Stomach (tissue), 8 donors: ENCODE measurements at regions not wholly inside any gene's neighbourhood (a gene's known extent, or its start where the extent isn't known, plus 50 kb on each side); places are given as distances from the start of the nearest gene placed in this dataset.
"Not testable (repeated sequence)": the region's sequence is repeated elsewhere in the genome, so short reads cannot be mapped to it uniquely, and the experiment has no call there.

Experiments
- DNase-seq, 2 donors: peaks; one replicate each; pipeline versions ENCODE4 v3.0.0 to v3.0.0-alpha.2; 2013 to 2019
- H3K27ac ChIP-seq, 5 donors: fragments of 200-600 bp in 4 of 5; sonication (generic) in 4 of 5; one replicate each; pipeline ENCODE4 v1.5.1; 2013 to 2019; ENCODE audit warnings: mild to moderate bottlenecking in 1 of 5, moderate library complexity in 1 of 5
- H3K27me3 ChIP-seq, 3 donors: fragments of 200-600 bp; sonication (generic); one replicate each; pipeline ENCODE4 v1.5.1; 2017 to 2019; ENCODE audit warnings: mixed run types in 1 of 3
- H3K36me3 ChIP-seq, 4 donors: fragments of 200-600 bp; sonication (generic); 1 replicate in 3 of 4; 2 replicates in 1 of 4; pipeline ENCODE4 v1.5.1; 2016 to 2019
- H3K4me1 ChIP-seq, 4 donors: fragments of 200-600 bp; sonication (generic); one replicate each; pipeline ENCODE4 v1.5.1; 2016 to 2019
- H3K4me3 ChIP-seq, 4 donors: fragments of 200-600 bp; sonication (generic) in 3 of 4; one replicate each; pipeline ENCODE4 v1.5.1; 2016 to 2019; ENCODE audit warnings: mild to moderate bottlenecking in 1 of 4
- H3K9me3 ChIP-seq, 4 donors: fragments of 200-600 bp; sonication (generic); one replicate each; pipeline ENCODE4 v1.5.1; 2016 to 2019
- EP300 ChIP-seq: sonication (generic); formaldehyde crosslinking; IDR thresholded peaks from one replicate; pipeline ENCODE4 v1.6.1; 2017; ENCODE audit warnings: antibody characterized with exemption
- POLR2A ChIP-seq, 4 donors: fragments of 450-650 bp; IDR thresholded peaks; one replicate each; pipeline ENCODE4 v1.6.1; 2016; ENCODE audit warnings: antibody characterized with exemption in 4 of 4, control low read depth in 2 of 4, mild to moderate bottlenecking in 1 of 4, moderate library complexity in 1 of 4
- POLR2AphosphoS5 ChIP-seq, 3 donors: sonication (generic); formaldehyde crosslinking; IDR thresholded peaks; one replicate each; pipeline ENCODE4 v1.6.1; 2016; ENCODE audit warnings: antibody characterized with exemption in 3 of 3
- WGBS, 5 donors: extraction: QIAGEN DNeasy Blood & Tissue Kit in 3 of 5; methylation state at CpG; one replicate each; pipeline versions ENCODE4 v1.1.5 to v1.1.7; 2013 to 2018; 5-methylcytosine and 5-hydroxymethylcytosine counted together
- intact Hi-C: fragments of 100-400 bp; cut with DNase I; formaldehyde crosslinking; loops from one replicate; pipeline ENCODE4 v1.15.1; 2023; ENCODE audit warnings: low total_unique reads
- TF ChIP-seq, protein P1 (sequence below), 7 experiments: fragments of 450-650 bp in 4 of 7; fragments of 200-600 bp in 3 of 7; sonication (generic) in 3 of 7; IDR thresholded peaks; one replicate each; pipeline ENCODE4 v1.5.1; 2016 to 2019; ENCODE audit warnings: antibody characterized with exemption in 7 of 7, control low read depth in 2 of 7, mild to moderate bottlenecking in 1 of 7
- donor health status: healthy with polysubstance abuse.
- donor health status: Bipolar disorder and iron deficiency.
- donor health status: healthy.

DNA sequence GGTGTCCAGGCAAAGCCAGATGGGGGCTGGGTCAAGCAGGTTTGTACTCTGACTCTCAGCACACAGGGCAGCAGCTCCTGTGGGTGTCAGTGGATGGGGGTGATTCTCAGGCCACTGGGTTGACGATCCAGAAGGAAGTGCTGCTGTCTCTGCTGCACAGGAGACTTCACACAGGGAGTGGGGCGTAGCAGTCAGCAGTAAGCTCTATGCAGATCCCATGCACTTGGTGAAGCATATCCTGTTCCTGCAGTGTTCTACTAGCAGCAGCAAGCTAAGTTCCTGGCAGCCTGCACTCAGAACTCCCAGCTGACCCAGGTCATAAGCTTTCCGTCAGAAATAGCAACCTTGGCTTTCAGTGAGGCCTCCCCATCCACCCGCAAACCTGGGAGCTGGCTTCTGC lies 117.6 kb upstream of the NDST3 start:
- intact Hi-C loops, result no loop called here
- TF ChIP-seq EP300 (no peak), POLR2A (IDR thresholded peaks at IDR 0.05) (no peak), POLR2AphosphoS5 (IDR thresholded peaks at IDR 0.05) (no peak)
- TF ChIP-seq, protein P1, sequence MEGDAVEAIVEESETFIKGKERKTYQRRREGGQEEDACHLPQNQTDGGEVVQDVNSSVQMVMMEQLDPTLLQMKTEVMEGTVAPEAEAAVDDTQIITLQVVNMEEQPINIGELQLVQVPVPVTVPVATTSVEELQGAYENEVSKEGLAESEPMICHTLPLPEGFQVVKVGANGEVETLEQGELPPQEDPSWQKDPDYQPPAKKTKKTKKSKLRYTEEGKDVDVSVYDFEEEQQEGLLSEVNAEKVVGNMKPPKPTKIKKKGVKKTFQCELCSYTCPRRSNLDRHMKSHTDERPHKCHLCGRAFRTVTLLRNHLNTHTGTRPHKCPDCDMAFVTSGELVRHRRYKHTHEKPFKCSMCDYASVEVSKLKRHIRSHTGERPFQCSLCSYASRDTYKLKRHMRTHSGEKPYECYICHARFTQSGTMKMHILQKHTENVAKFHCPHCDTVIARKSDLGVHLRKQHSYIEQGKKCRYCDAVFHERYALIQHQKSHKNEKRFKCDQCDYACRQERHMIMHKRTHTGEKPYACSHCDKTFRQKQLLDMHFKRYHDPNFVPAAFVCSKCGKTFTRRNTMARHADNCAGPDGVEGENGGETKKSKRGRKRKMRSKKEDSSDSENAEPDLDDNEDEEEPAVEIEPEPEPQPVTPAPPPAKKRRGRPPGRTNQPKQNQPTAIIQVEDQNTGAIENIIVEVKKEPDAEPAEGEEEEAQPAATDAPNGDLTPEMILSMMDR (IDR thresholded peaks at IDR 0.05), result no peak
- H3K9me3 ChIP-seq, result no peaks in the 10 kb centered on the region
- H3K4me1 ChIP-seq, result no peaks in the 10 kb centered on the region
- H3K27me3 ChIP-seq, result no peaks in the 10 kb centered on the region
- WGBS, 5 donors, result 87 to 96% (median 92%) methylated on average over 3 to 4 of the region's 4 CpGs
- no peak overlapping the region for H3K27ac ChIP-seq
- H3K36me3 ChIP-seq, result no peaks in the 10 kb centered on the region
- no peak overlapping the region for H3K4me3 ChIP-seq
- no peak for DNase-seq

DNA sequence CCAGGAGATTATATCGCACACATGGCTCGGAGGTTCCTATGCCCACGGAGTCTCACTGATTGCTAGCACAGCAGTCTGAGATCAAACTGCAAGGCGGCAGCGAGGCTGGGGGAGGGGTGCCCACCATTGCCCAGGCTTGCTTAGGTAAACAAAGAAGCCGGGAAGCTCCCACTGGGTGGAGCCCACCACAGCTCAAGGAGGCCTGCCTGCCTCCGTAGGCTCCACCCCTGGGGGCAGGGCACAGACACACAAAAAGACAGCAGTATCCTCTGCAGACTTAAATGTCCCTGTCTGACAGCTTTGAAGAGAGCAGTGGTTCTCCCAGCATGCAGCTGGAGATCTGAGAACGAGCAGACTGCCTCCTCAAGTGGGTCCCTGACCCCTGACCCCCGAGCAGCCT lies 112.0 kb upstream of the NDST3 start:
- intact Hi-C loops, H3K4me3 ChIP-seq, H3K4me1 ChIP-seq, H3K27me3 ChIP-seq, H3K36me3 ChIP-seq, H3K27ac ChIP-seq, DNase-seq, H3K9me3 ChIP-seq: not testable (repeated sequence)
- 62 to 79% (median 78%) methylated on average over 7 to 9 of the region's 9 CpGs for WGBS, 5 donors

DNA sequence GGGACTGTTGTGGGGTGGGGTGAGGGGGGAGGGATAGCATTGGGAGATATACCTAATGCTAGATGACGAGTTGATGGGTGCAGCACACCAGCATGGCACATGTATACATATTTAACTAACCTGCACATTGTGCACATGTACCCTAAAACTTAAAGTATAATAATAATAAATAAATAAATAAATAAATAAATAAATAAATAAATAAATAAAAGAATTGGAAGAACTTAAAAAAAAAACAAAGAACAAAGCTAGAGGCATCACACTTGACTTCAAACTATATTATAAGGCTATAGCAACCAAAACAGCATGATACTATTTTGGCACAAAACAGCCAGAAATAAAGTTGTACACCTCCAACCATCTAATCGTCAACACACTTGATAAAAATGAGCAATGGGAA lies 106.5 kb upstream of the NDST3 start:
- H3K27me3 ChIP-seq, DNase-seq, intact Hi-C loops, H3K4me3 ChIP-seq, H3K36me3 ChIP-seq, H3K4me1 ChIP-seq, H3K27ac ChIP-seq, H3K9me3 ChIP-seq: not testable (repeated sequence)
- 87 to 97% (median 88%) methylated on average over 2 of the region's 2 CpGs for WGBS, 5 donors

DNA sequence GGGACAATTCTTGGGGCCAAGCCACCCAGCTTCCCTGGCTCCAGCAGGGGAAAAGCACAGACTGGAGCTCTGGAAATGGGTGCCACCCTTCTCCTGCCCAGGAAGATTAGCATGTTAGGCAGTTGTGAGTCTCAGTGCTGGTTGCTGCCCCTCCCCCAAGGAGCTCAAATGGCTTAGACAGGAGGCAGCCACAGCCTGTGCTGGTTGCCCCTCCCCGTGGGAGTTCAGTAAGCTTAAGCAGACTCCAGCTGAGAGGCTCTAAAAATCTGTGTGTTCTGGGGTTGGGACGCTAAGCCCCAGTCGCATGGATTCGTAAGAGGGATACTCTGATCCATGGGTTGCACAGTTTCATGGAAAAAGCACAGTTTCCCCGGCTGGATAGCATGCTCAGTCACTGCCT lies 92.7 kb upstream of the NDST3 start:
- Histone ChIP-seq H3K27ac (no peak overlapping the region), H3K36me3 (no peaks in the 10 kb centered on the region), H3K9me3 (peaks cover 0 to 9% (median 6%) of the 10 kb centered on the region in 4 donors), H3K4me1 (no peaks in the 10 kb centered on the region), H3K27me3 (no peaks in the 10 kb centered on the region), H3K4me3 (no peak overlapping the region)
- no peak for TF ChIP-seq EP300
- TF ChIP-seq POLR2A (IDR thresholded peaks at IDR 0.05), result no peak
- TF ChIP-seq, protein P1 (IDR thresholded peaks at IDR 0.05), result no peak
- no peak for TF ChIP-seq POLR2AphosphoS5 (IDR thresholded peaks at IDR 0.05)
- intact Hi-C loops, result no loop called here
- DNase-seq, result no peak
- 63 to 68% (median 66%) methylated on average over 5 of the region's 5 CpGs for WGBS, 5 donors

DNA sequence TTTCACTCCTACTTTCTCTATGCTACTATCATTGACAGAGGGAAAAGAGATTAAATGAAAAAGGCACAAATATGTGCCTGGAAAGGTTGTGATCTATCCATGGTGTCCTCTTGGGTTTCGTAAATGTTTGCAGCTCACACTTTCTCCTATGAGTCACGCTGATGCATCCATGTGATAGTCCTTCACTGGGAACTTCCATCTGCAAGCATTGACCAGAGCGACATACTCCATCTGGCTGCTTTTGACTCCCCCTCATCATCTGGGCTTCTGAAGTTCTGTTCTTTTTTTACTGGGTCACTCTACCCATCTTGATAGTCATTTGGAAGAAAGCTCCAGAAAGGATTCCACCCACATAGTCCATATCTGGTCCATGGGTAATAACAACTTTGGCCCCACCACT lies 84.7 kb upstream of the NDST3 start:
- Histone ChIP-seq H3K4me1 (no peaks in the 10 kb centered on the region), H3K27me3 (no peaks in the 10 kb centered on the region), H3K4me3 (no peak overlapping the region), H3K36me3 (no peaks in the 10 kb centered on the region), H3K27ac (no peak overlapping the region), H3K9me3 (no peaks in the 10 kb centered on the region)
- whole genome bisulfite sequencing, 5 donors, result 58 to 77% (median 66%) methylated on average over 3 of the region's 3 CpGs
- intact Hi-C loops, result no loop called here
- TF ChIP-seq POLR2AphosphoS5 (IDR thresholded peaks at IDR 0.05) (no peak), POLR2A (IDR thresholded peaks at IDR 0.05) (no peak), EP300 (no peak)
- TF ChIP-seq, protein P1 (IDR thresholded peaks at IDR 0.05), result no peak
- DNase-seq, result no peak

DNA sequence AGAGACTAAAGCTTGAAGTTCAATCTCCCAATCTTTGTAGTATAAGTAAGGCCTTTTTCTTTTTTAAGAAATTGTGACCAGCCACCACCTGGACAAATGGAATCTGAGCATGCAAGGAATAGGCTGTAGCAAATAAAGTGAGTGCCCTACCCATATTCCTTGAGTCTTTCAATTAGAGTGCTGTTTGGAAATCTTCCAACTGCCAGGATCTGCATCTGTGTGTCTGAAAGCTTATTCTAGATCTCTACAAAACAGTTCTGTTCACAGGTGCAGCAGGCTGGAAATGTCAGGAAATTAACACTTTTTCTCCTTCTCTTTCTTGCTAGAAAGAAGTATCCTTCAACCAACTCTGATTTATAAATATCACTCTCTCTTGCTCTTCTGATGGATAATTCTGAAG lies 76.7 kb upstream of the NDST3 start:
- Histone ChIP-seq H3K27me3 (no peaks in the 10 kb centered on the region), H3K27ac (no peak overlapping the region), H3K36me3 (no peaks in the 10 kb centered on the region), H3K4me3 (no peak overlapping the region), H3K9me3 (no peaks in the 10 kb centered on the region), H3K4me1 (no peaks in the 10 kb centered on the region)
- intact Hi-C loops, result no loop called here
- peak in 1 of 2 donors; percentile 5 for DNase-seq
- TF ChIP-seq POLR2AphosphoS5 (IDR thresholded peaks at IDR 0.05), result no peak
- TF ChIP-seq EP300, result no peak
- TF ChIP-seq POLR2A (IDR thresholded peaks at IDR 0.05), result no peak
- TF ChIP-seq, protein P1 (IDR thresholded peaks at IDR 0.05), result no peak
